Adrenal gland (tissue), 9 donors: ENCODE measurements at regions not wholly inside any gene's neighbourhood (a gene's known extent, or its start where the extent isn't known, plus 50 kb on each side); places are given as distances from the start of the nearest gene placed in this dataset.

Experiments
- DNase-seq, 7 donors: peaks; one replicate each; pipeline ENCODE4 v3.0.0-alpha.2; 2019 to 2020
- H3K27ac ChIP-seq, 5 donors: fragments of 200-600 bp; sonication (generic) in 4 of 5; 1 replicate in 3 of 5; 2 replicates in 2 of 5; pipeline versions ENCODE4 v1.5.1 to v1.8.0; 2016 to 2020; ENCODE audit warnings: mild to moderate bottlenecking in 1 of 5
- H3K27me3 ChIP-seq: fragments of 200-600 bp; 2 replicates; pipeline ENCODE4 v1.8.0; 2021
- H3K36me3 ChIP-seq, 2 donors: fragments of 200-600 bp; replicated peaks in 1 of 2; 1 replicate in 1 of 2; 2 replicates in 1 of 2; pipeline versions ENCODE4 v1.5.1 to v1.8.0; 2018 to 2022
- H3K4me1 ChIP-seq, 2 donors: fragments of 200-600 bp; replicated peaks in 1 of 2; 1 replicate in 1 of 2; 2 replicates in 1 of 2; pipeline versions ENCODE4 v1.5.1 to v1.8.0; 2018 to 2021
- H3K4me3 ChIP-seq, 4 donors: fragments of 200-600 bp; sonication (generic) in 3 of 4; one replicate each; pipeline ENCODE4 v1.5.1; 2016 to 2018
- H3K9me3 ChIP-seq, 3 donors: fragments of 200-600 bp; sonication (generic) in 1 of 3; replicated peaks in 1 of 3; 1 replicate in 2 of 3; 2 replicates in 1 of 3; pipeline versions ENCODE4 v1.5.1 to v1.8.0; 2016 to 2021
- POLR2A ChIP-seq, 2 donors: fragments of 450-650 bp; IDR thresholded peaks; one replicate each; pipeline ENCODE4 v1.6.1; 2017; ENCODE audit warnings: antibody characterized with exemption in 2 of 2, mild to moderate bottlenecking in 2 of 2, moderate library complexity in 1 of 2
- WGBS, 4 donors: extraction: QIAGEN DNeasy Blood & Tissue Kit in 2 of 4; methylation state at CpG; one replicate each; pipeline versions ENCODE4 v1.1.5 to v1.1.7; 2013 to 2017; 5-methylcytosine and 5-hydroxymethylcytosine counted together
- intact Hi-C, 2 donors: fragments of 100-400 bp; cut with DNase I; formaldehyde crosslinking; loops; one replicate each; pipeline versions ENCODE4 v1.14.1 to v1.15.0; 2022 to 2023
- TF ChIP-seq, protein P1 (sequence below), 6 experiments: fragments of 450-650 bp in 4 of 6; fragments of 200-600 bp in 2 of 6; sonication (generic) in 1 of 6; IDR thresholded peaks; 1 replicate in 5 of 6; 2 replicates in 1 of 6; pipeline versions ENCODE4 v1.5.1 to v1.8.0; 2016 to 2021; ENCODE audit warnings: antibody characterized with exemption in 6 of 6, mild to moderate bottlenecking in 2 of 6, moderate library complexity in 1 of 6
- donor health status: healthy with polysubstance abuse.
- donor health status: Bipolar disorder and iron deficiency.
- donor health status: DM: yes; HTN: yes; CAD: no.
- donor health status: DM: no; HTN: no; CAD: no.
- donor health status: DM: no; HTN: no; CAD: no.

DNA sequence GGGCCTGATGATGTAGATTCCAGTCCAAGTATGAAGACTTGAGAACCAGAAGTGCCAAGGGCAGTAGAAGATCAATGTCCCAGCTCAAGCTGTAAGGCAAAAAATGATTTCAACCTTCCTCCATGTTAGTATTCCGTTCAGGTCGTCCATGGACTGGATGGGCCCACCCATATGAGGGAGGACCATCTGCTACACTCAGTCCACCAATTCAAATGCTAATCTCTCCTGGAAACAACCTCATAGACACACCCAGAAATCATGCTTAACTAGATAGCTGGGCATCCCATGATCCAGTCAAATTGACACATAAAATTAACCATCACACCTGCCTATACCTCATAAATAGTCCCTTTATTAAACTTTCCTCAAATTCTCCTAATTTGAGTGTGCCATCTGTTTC is 73.3 kb upstream of the NFASC start:
- no peaks in the 10 kb centered on the region for H3K36me3 ChIP-seq
- DNase-seq = no peak
- no peaks in the 10 kb centered on the region for H3K4me1 ChIP-seq
- WGBS, 4 donors = 72 to 77% (median 74%) methylated on average over 2 of the region's 2 CpGs
- no peaks in the 10 kb centered on the region for H3K27me3 ChIP-seq
- H3K4me3 ChIP-seq = no peak overlapping the region
- H3K27ac ChIP-seq = no peak overlapping the region
- H3K9me3 ChIP-seq = no peaks in the 10 kb centered on the region
- TF ChIP-seq, protein P1, sequence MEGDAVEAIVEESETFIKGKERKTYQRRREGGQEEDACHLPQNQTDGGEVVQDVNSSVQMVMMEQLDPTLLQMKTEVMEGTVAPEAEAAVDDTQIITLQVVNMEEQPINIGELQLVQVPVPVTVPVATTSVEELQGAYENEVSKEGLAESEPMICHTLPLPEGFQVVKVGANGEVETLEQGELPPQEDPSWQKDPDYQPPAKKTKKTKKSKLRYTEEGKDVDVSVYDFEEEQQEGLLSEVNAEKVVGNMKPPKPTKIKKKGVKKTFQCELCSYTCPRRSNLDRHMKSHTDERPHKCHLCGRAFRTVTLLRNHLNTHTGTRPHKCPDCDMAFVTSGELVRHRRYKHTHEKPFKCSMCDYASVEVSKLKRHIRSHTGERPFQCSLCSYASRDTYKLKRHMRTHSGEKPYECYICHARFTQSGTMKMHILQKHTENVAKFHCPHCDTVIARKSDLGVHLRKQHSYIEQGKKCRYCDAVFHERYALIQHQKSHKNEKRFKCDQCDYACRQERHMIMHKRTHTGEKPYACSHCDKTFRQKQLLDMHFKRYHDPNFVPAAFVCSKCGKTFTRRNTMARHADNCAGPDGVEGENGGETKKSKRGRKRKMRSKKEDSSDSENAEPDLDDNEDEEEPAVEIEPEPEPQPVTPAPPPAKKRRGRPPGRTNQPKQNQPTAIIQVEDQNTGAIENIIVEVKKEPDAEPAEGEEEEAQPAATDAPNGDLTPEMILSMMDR (IDR thresholded peaks at IDR 0.05) = no peak
- TF ChIP-seq POLR2A (IDR thresholded peaks at IDR 0.05) = no peak
- intact Hi-C loops = no loop called here

DNA sequence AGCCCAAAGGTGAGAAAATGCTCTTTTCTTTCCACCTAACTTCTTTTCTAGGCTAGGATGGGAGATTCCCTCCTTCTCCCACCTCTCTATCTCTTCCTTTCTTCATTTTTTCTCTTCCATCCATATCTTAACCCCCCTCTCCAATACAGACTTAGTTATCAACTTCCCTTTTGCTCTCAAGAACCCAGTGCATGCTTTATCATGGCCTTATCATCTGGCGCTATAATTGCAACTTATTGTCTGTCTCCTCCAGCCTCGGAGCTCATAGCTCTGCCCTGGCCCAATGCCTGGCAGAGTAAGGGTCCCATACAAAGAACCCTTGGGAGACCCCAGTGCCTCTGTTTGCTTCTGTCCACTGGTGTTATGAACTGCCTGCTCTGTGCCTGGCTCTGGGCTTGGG is 71.0 kb upstream of the NFASC start:
- DNase-seq = no peak
- WGBS, 4 donors = 56 to 66% (median 64%) methylated on average over 2 of the region's 2 CpGs
- intact Hi-C loops = loop anchor here in 1 of 2 donors (10.0 kb wide), 1 partner anchor 235 kb away; no protein-coding TSS in a partner anchor
- TF ChIP-seq, protein P1 (IDR thresholded peaks at IDR 0.05) = no peak
- TF ChIP-seq POLR2A (IDR thresholded peaks at IDR 0.05) = no peak
- Histone ChIP-seq H3K27me3 (no peaks in the 10 kb centered on the region), H3K9me3 (no peaks in the 10 kb centered on the region), H3K27ac (no peak overlapping the region), H3K4me3 (no peak overlapping the region), H3K36me3 (no peaks in the 10 kb centered on the region), H3K4me1 (no peaks in the 10 kb centered on the region)

DNA sequence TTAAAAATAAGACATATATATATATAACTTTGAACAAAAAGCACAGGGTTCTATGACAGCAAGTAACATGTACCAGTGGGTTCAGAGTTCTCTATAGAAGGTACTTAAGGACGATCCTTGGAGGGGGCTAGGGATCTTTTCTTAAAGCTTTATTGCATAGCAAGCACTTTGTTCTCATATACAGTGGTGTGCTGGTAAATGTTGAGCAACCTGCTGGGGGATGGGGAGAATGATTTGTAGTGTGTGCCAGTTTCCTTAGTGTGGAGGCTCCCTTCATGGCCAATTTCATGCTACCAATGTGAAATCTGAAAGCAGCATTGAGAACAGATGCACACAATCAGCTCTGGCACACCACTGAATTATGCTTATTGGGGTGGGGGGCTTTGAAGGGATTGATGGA is 69.5 kb upstream of the NFASC start:
- Histone ChIP-seq H3K36me3 (no peaks in the 10 kb centered on the region), H3K27ac (no peak overlapping the region), H3K27me3 (no peaks in the 10 kb centered on the region), H3K9me3 (no peaks in the 10 kb centered on the region), H3K4me1 (no peaks in the 10 kb centered on the region), H3K4me3 (no peak overlapping the region)
- no peak for DNase-seq
- 24 to 68% (median 61%) methylated on average over 1 of the region's 1 CpG for WGBS, 4 donors
- TF ChIP-seq, protein P1 (IDR thresholded peaks at IDR 0.05) = no peak
- no peak for TF ChIP-seq POLR2A (IDR thresholded peaks at IDR 0.05)
- intact Hi-C loops = loop anchor here in 1 of 2 donors (10.0 kb wide), 1 partner anchor 236 kb away; no protein-coding TSS in a partner anchor

DNA sequence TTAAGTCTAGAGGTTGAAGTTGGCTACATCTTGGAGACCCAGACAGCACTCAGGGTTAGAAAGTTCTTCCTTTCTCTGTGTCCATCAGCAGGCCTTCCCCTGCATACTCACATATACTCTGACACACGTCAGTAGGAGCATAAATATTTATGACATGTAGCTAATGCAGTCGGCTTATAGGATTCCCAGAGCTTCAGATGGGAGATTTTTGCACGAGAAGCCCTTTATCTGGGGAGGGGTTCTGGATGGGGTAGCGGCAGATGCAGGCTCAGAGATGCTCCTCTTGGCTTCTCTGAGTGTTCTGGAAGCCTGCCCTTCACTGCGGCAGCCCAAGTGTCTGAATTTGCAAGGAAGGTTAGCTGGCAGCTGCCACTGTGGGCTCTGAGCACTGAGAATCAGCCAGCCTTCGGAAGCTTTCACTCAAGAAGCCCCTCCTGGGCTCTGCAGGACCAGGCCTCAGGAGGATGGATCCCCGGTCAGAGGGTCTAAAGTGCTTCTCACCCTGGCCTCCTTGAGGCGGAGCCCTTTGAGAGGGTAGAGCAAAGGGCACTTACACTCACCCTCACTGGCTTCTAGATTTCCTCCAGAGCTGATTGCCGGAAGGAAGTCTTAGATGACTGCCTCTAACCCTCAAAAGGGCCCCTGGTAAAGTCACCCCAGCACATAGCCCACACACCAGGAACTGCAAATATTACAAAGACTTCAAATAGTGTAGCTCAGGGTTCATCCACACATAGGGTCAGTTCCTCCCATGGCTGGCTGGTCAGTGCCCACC is 68.1 kb upstream of the NFASC start:
- TF ChIP-seq, protein P1 (IDR thresholded peaks at IDR 0.05) = no peak
- TF ChIP-seq POLR2A (IDR thresholded peaks at IDR 0.05) = no peak
- Histone ChIP-seq H3K4me3 (no peak overlapping the region), H3K9me3 (no peaks in the 10 kb centered on the region), H3K4me1 (peaks cover 0 to 4% of the 10 kb centered on the region in 2 donors), H3K27me3 (no peaks in the 10 kb centered on the region), H3K27ac (no peak overlapping the region), H3K36me3 (no peaks in the 10 kb centered on the region)
- DNase-seq = no peak
- WGBS, 4 donors = 83 to 88% (median 86%) methylated on average over 3 to 9 of the region's 9 CpGs
- intact Hi-C loops = loop anchor here in 1 of 2 donors (10.0 kb wide), 1 partner anchor 238 kb away; no protein-coding TSS in a partner anchor
